HepG2 (cell line): ENCODE measurements at regions not wholly inside any gene's neighbourhood (a gene's known extent, or its start where the extent isn't known, plus 50 kb on each side); places are given as distances from the start of the nearest gene placed in this dataset.

Experiments
- ATAC-seq: fragments of 200-7000 bp; cut with Tn5 transposase; 3 replicates; pipeline ENCODE4 v1.9.1; 2020; ENCODE audit warnings: mild to moderate bottlenecking, moderate library complexity
- BruUV-seq: library from RNA; stranded (reverse); fragments of 400-500 nt; replicated peaks from 2 replicates; lab custom pipeline; 2021; lab: Mats Ljungman, UMichigan
- CTCF ChIA-PET: fragments of 300-600 bp; formaldehyde crosslinking; extraction: SDS; loops from one replicate; lab custom pipeline; 2021; ENCODE audit warnings: low total read pairs, inconsistent platforms, low intra/inter-chr PET ratio; lab: Yijun Ruan, JAX
- POLR2A ChIA-PET: fragments of 350-600 bp; sonication (Branson Sonifier 250); formaldehyde crosslinking; loops from one replicate; lab custom pipeline; 2020; ENCODE audit warnings: antibody characterized with exemption, inconsistent platforms; lab: Yijun Ruan, JAX
- DNase-seq: peaks from one replicate; pipeline ENCODE4 v3.0.0-alpha.2; 2015; ENCODE audit warnings: low spot score
- FAIRE-seq: peaks from 3 replicates; lab custom pipeline; 2011; peaks lifted over from hg19 to GRCh38; lab: Jason Lieb, UNC
- H2AFZ ChIP-seq: one replicate; pipeline ENCODE4 v1.6.1; 2011; ENCODE audit warnings: low read length, inconsistent platforms
- H3K27ac ChIP-seq: fragments of 300-600 bp; 3 replicates; pipeline ENCODE4 v1.8.0; 2011; ENCODE audit warnings: mixed run types, mild to moderate bottlenecking, mixed read lengths, low read length, inconsistent platforms; ENCODE audit not compliant: insufficient read depth; ENCODE audit errors: extremely low read length
- H3K27me3 ChIP-seq, 2 experiments: fragments of 200-600 bp in 1 of 2; 2 replicates in 1 of 2; 3 replicates in 1 of 2; pipeline versions ENCODE4 v1.6.0 to v1.8.0; 2011; ENCODE audit warnings: low read length in 2 of 2, mild to moderate bottlenecking in 2 of 2, moderate library complexity in 2 of 2, inconsistent platforms in 1 of 2; ENCODE audit not compliant: insufficient read depth in 2 of 2, control insufficient read depth in 1 of 2
- H3K36me3 ChIP-seq, 2 experiments: fragments of 200-600 bp in 1 of 2; replicated peaks in 1 of 2; 2 replicates in 1 of 2; 3 replicates in 1 of 2; pipeline versions ENCODE4 v1.5.1 to v1.8.0; 2011; ENCODE audit warnings: low read length in 2 of 2, inconsistent platforms in 1 of 2; ENCODE audit not compliant: insufficient read depth in 2 of 2, control insufficient read depth in 1 of 2
- H3K4me1 ChIP-seq: 2 replicates; pipeline ENCODE4 v1.5.1; 2012; ENCODE audit warnings: low read length, inconsistent platforms; ENCODE audit not compliant: insufficient read depth
- H3K4me2 ChIP-seq: 2 replicates; pipeline ENCODE4 v1.6.0; 2011; ENCODE audit warnings: low read depth, low read length, inconsistent platforms
- H3K4me3 ChIP-seq, 3 experiments: fragments of 200-600 bp in 1 of 3; sonication (generic), shearing (Covaris generic) in 1 of 3; replicated peaks in 1 of 3; 2 replicates each; pipeline ENCODE4 v1.5.1; 2011 to 2016; ENCODE audit warnings: low read length in 3 of 3, inconsistent platforms in 2 of 3, low read depth in 2 of 3, mild to moderate bottlenecking in 2 of 3, control low read depth in 1 of 3, mixed read lengths in 1 of 3; ENCODE audit not compliant: insufficient read depth in 1 of 3
- H3K79me2 ChIP-seq: one replicate; pipeline ENCODE4 v1.6.1; 2011; ENCODE audit warnings: low read length, inconsistent platforms; ENCODE audit not compliant: insufficient read depth
- H3K9ac ChIP-seq: 2 replicates; pipeline ENCODE4 v1.6.0; 2011; ENCODE audit warnings: mild to moderate bottlenecking, low read depth, low read length, inconsistent platforms; ENCODE audit not compliant: insufficient read depth
- H3K9me3 ChIP-seq: 2 replicates; pipeline ENCODE4 v1.5.1; 2012; ENCODE audit warnings: mild to moderate bottlenecking, low read length
- H4K20me1 ChIP-seq: 2 replicates; pipeline ENCODE4 v1.6.0; 2011; ENCODE audit warnings: inconsistent platforms, mild to moderate bottlenecking, low read length, moderate library complexity; ENCODE audit not compliant: insufficient read depth
- ATF1 ChIP-seq: IDR thresholded peaks from 2 replicates; pipeline ENCODE4 v1.6.1; 2016; ENCODE audit warnings: mild to moderate bottlenecking, control low read depth
- CREB1 ChIP-seq, 2 experiments: fragments of 450-650 bp in 1 of 2; IDR thresholded peaks; 2 replicates each; pipeline ENCODE4 v1.6.1; 2016 to 2017; ENCODE audit warnings: control low read depth in 1 of 2, mild to moderate bottlenecking in 1 of 2, missing compliant biosample characterization in 1 of 2, missing genetic modification characterization in 1 of 2
- HDAC6 ChIP-seq: fragments of 200-600 bp; sonication (generic); IDR thresholded peaks from 2 replicates; pipeline ENCODE4 v1.7.0; 2017; ENCODE audit warnings: mild to moderate bottlenecking, antibody characterized with exemption, low read length, low read depth
- HMG20A ChIP-seq: IDR thresholded peaks from 2 replicates; pipeline ENCODE4 v1.6.1; 2016; ENCODE audit warnings: borderline replicate concordance
- MEF2D ChIP-seq: sonication (generic); formaldehyde crosslinking; IDR thresholded peaks from 2 replicates; pipeline ENCODE4 v1.5.1; 2020; ENCODE audit warnings: mild to moderate bottlenecking, missing genetic modification reagents
- NPAS2 ChIP-seq: sonication (generic); formaldehyde crosslinking; IDR thresholded peaks from 2 replicates; pipeline ENCODE4 v1.8.0; 2022; ENCODE audit warnings: mild to moderate bottlenecking, missing genetic modification reagents, borderline replicate concordance
- NR2F1 ChIP-seq, 2 experiments: fragments of 450-650 bp in 1 of 2; formaldehyde crosslinking in 1 of 2; IDR thresholded peaks; 2 replicates each; pipeline versions ENCODE4 v1.5.0 to v1.6.1; 2016 to 2020; ENCODE audit warnings: mild to moderate bottlenecking in 1 of 2, missing compliant biosample characterization in 1 of 2, missing genetic modification reagents in 1 of 2, moderate library complexity in 1 of 2
- PLRG1 ChIP-seq: fragments of 450-650 bp; conservative IDR thresholded peaks from 2 replicates; pipeline ENCODE4 v1.6.1; 2016
- REL ChIP-seq: sonication (generic); formaldehyde crosslinking; conservative IDR thresholded peaks from 2 replicates; pipeline ENCODE4 v1.8.0; 2022; ENCODE audit warnings: mild to moderate bottlenecking, missing genetic modification reagents, moderate library complexity
- TBP ChIP-seq: sonication (generic); formaldehyde crosslinking; IDR thresholded peaks from 2 replicates; pipeline ENCODE4 v1.5.0; 2020; ENCODE audit warnings: missing genetic modification reagents
- THYN1 ChIP-seq: sonication (generic); formaldehyde crosslinking; IDR thresholded peaks from 2 replicates; pipeline ENCODE4 v1.8.1; 2023; ENCODE audit warnings: low read depth, mild to moderate bottlenecking, moderate library complexity, missing genetic modification reagents, borderline replicate concordance
- ZMYM2 ChIP-seq: sonication (generic); formaldehyde crosslinking; IDR thresholded peaks from 2 replicates; pipeline ENCODE4 v1.8.0; 2022; ENCODE audit warnings: mild to moderate bottlenecking, missing genetic modification reagents
- WGBS: methylation state at CpG from one replicate; pipeline ENCODE4 v1.1.6; 2017; ENCODE audit warnings: low lambda C conversion rate; 5-methylcytosine and 5-hydroxymethylcytosine counted together
- in situ Hi-C: cut with HindIII; loops from 2 replicates; pipeline ENCODE4 v1.10.0; 2017; ENCODE audit warnings: low pct_unique_long_range_greater_than_20kb; ENCODE audit not compliant: extremely low pct_ligation_motif_present
- intact Hi-C: fragments of 100-400 bp; cut with micrococcal nuclease; formaldehyde crosslinking; loops from one replicate; pipeline ENCODE4 v1.10.0; 2022; ENCODE audit not compliant: unreplicated experiment
- TF ChIP-seq, protein P1 (sequence below): sonication (generic); formaldehyde crosslinking; IDR thresholded peaks from 2 replicates; pipeline ENCODE4 v1.4.0; 2020; ENCODE audit warnings: missing genetic modification reagents
- TF ChIP-seq, protein P2 (sequence below): sonication (generic); formaldehyde crosslinking; IDR thresholded peaks from 2 replicates; pipeline ENCODE4 v1.5.1; 2020; ENCODE audit warnings: missing genetic modification reagents, mild to moderate bottlenecking, borderline replicate concordance

DNA sequence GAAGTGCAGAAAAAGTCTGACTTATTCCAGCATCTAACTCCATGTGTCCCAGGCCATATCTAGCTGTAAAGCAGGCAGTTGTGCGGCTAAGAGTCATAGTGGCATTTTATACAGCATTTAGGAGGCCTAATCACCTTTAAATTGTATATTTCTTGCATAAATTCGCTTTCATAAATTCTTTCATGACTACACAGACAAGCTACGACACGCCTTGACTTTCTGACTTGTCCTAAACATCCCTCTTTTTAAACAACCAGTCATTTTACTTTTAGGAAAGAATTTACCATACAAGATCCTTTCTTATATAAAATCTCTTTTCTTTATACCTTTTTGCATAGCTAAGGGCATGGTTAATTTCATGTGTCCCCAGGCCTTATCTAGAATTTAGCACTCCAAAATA lies 81.7 kb upstream of the THBS2 start:
- Histone ChIP-seq H3K9ac (no peak overlapping the region), H3K9me3 (no peaks in the 10 kb centered on the region), H2AFZ (no peak overlapping the region), H3K27ac (no peak overlapping the region), H3K4me2 (no peak overlapping the region), H3K79me2 (no peaks in the 10 kb centered on the region), H3K27me3 (peaks cover 5 to 58% of the 10 kb centered on the region in 2 experiments), H3K4me1 (0 out of 2 replicates have a peak, but pooled peaks cover 3% of the 10 kb centered on the region), H3K4me3 (no peak overlapping the region), H4K20me1 (no peaks in the 10 kb centered on the region), H3K36me3 (no peaks in the 10 kb centered on the region)
- ChIA-PET POLR2A (no interaction called here), CTCF (no interaction called here)
- BruUV-seq: no TSS peak
- in situ Hi-C loops: no loop called here
- no peak for ATAC-seq
- no peak for FAIRE-seq
- DNase-seq: no peak
- 1% methylated on average over 4 of the region's 4 CpGs for WGBS
- TF ChIP-seq CREB1 (IDR thresholded peaks at IDR 0.05) (no peak), CREB1 (CRISPR knock-in tag; IDR thresholded peaks at IDR 0.05) (no peak), TBP (no peak), HDAC6 (no peak), ATF1 (CRISPR knock-in tag) (no peak), PLRG1 (no peak), THYN1 (CRISPR knock-in tag) (no peak)
- intact Hi-C loops: no loop called here

DNA sequence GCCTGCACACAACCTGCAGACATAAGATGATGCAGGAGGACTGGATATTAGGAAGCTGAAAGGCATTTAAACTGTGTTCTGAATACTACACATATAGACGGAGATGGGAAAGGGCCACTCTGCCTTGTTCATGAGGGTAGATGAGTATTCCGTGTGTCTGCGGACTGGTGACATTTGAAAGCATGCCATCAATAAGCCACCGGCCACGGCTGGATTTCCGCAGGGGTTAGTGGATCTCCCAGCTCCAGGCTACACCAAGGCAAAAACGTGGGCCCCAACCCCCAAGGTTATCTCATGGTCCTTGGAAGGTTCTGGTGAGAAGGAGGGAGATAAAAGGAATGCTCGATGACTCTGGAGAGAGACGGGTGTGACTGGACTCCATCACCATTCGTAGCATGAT lies 78.6 kb upstream of the THBS2 start:
- H2AFZ ChIP-seq: no peak overlapping the region
- POLR2A ChIA-PET: no interaction called here
- no peaks in the 10 kb centered on the region for H3K9me3 ChIP-seq
- no peak overlapping the region for H3K4me2 ChIP-seq
- no peaks in the 10 kb centered on the region for H4K20me1 ChIP-seq
- ATAC-seq: no peak
- TF ChIP-seq MEF2D (CRISPR knock-in tag) (no peak), NR2F1 (CRISPR knock-in tag; IDR thresholded peaks at IDR 0.05) (no peak), HMG20A (CRISPR knock-in tag) (no peak), NPAS2 (CRISPR knock-in tag) (no peak), ZMYM2 (CRISPR knock-in tag) (no peak), REL (no peak)
- TF ChIP-seq, protein P1, sequence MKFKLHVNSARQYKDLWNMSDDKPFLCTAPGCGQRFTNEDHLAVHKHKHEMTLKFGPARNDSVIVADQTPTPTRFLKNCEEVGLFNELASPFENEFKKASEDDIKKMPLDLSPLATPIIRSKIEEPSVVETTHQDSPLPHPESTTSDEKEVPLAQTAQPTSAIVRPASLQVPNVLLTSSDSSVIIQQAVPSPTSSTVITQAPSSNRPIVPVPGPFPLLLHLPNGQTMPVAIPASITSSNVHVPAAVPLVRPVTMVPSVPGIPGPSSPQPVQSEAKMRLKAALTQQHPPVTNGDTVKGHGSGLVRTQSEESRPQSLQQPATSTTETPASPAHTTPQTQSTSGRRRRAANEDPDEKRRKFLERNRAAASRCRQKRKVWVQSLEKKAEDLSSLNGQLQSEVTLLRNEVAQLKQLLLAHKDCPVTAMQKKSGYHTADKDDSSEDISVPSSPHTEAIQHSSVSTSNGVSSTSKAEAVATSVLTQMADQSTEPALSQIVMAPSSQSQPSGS (CRISPR knock-in tag): no peak
- TF ChIP-seq, protein P2, sequence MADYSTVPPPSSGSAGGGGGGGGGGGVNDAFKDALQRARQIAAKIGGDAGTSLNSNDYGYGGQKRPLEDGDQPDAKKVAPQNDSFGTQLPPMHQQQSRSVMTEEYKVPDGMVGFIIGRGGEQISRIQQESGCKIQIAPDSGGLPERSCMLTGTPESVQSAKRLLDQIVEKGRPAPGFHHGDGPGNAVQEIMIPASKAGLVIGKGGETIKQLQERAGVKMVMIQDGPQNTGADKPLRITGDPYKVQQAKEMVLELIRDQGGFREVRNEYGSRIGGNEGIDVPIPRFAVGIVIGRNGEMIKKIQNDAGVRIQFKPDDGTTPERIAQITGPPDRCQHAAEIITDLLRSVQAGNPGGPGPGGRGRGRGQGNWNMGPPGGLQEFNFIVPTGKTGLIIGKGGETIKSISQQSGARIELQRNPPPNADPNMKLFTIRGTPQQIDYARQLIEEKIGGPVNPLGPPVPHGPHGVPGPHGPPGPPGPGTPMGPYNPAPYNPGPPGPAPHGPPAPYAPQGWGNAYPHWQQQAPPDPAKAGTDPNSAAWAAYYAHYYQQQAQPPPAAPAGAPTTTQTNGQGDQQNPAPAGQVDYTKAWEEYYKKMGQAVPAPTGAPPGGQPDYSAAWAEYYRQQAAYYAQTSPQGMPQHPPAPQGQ: no peak
- TF ChIP-seq, all 625 proteins: peak for 0
- H3K79me2 ChIP-seq: no peaks in the 10 kb centered on the region
- FAIRE-seq (no peak), DNase-seq (no peak)
- H3K4me3 ChIP-seq: no peak overlapping the region
- CTCF ChIA-PET: no interaction called here
- no peak overlapping the region for H3K9ac ChIP-seq
- BruUV-seq: no TSS peak
- intact Hi-C loops: no loop called here
- 45% methylated on average over 10 of the region's 10 CpGs for WGBS
- H3K27ac ChIP-seq: no peak overlapping the region
- peaks cover 4 to 27% of the 10 kb centered on the region in 2 experiments for H3K27me3 ChIP-seq
- H3K36me3 ChIP-seq: no peaks in the 10 kb centered on the region
- in situ Hi-C loops: no loop called here
- 0 out of 2 replicates have a peak, but pooled peaks cover 6% of the 10 kb centered on the region for H3K4me1 ChIP-seq
